IMR-90 (cell line): ENCODE measurements at regions not wholly inside any gene's neighbourhood (a gene's known extent, or its start where the extent isn't known, plus 50 kb on each side); places are given as distances from the start of the nearest gene placed in this dataset.

Experiments
- ATAC-seq: fragments of 200-7000 bp; cut with Tn5 transposase; 2 replicates; pipeline ENCODE4 v1.9.1; 2020; ENCODE audit warnings: low read depth, mild to moderate bottlenecking, moderate library complexity
- BruUV-seq: library from RNA; stranded (reverse); fragments of 400-500 nt; replicated peaks from 2 replicates; lab custom pipeline; 2021; lab: Mats Ljungman, UMichigan
- CTCF ChIA-PET: fragments of 300-600 bp; formaldehyde crosslinking; extraction: SDS; loops from one replicate; lab custom pipeline; 2021; ENCODE audit warnings: antibody characterized with exemption; lab: Yijun Ruan, JAX
- POLR2A ChIA-PET: fragments of 300-600 bp; sonication (Branson Sonifier 250); formaldehyde crosslinking; loops from one replicate; lab custom pipeline; 2022; ENCODE audit warnings: antibody characterized with exemption; ENCODE audit not compliant: unreplicated experiment; lab: Charles Lee
- DNase-seq: peaks from one replicate; pipeline ENCODE4 v3.0.0; 2013
- H2AFZ ChIP-seq: replicated peaks from 2 replicates; pipeline ENCODE3; 2013; ENCODE audit warnings: low read length, mild to moderate bottlenecking; ENCODE audit not compliant: poor library complexity
- H2AK5ac ChIP-seq: 2 replicates; pipeline ENCODE4 v1.6.1; 2013; ENCODE audit warnings: low read depth, low read length, inconsistent platforms
- H2AK9ac ChIP-seq: replicated peaks from 2 replicates; pipeline ENCODE3; 2013; ENCODE audit warnings: mild to moderate bottlenecking, low read depth, low read length, moderate library complexity; ENCODE audit not compliant: poor library complexity
- H2BK120ac ChIP-seq: 2 replicates; pipeline ENCODE4 v1.6.1; 2013; ENCODE audit warnings: low read depth, low read length, inconsistent platforms
- H2BK15ac ChIP-seq: 3 replicates; pipeline ENCODE4 v1.6.1; 2013; ENCODE audit warnings: low read depth, low read length, inconsistent platforms
- H2BK20ac ChIP-seq: 2 replicates; pipeline ENCODE4 v1.6.1; 2013; ENCODE audit warnings: low read depth, mild to moderate bottlenecking, inconsistent platforms, low read length, moderate library complexity
- H2BK5ac ChIP-seq: 2 replicates; pipeline ENCODE4 v1.6.1; 2013; ENCODE audit warnings: mild to moderate bottlenecking, low read depth, low read length, inconsistent platforms; ENCODE audit not compliant: poor library complexity, severe bottlenecking
- H3K14ac ChIP-seq: replicated peaks from 2 replicates; pipeline ENCODE4 v1.6.1; 2013; ENCODE audit warnings: low read depth, low read length, inconsistent platforms
- H3K18ac ChIP-seq: 2 replicates; pipeline ENCODE4 v1.6.1; 2013; ENCODE audit warnings: low read depth, low read length, control low read depth
- H3K23ac ChIP-seq: 2 replicates; pipeline ENCODE4 v1.6.1; 2013; ENCODE audit warnings: low read depth, low read length, inconsistent platforms
- H3K27ac ChIP-seq: 2 replicates; pipeline ENCODE4 v1.5.1; 2013; ENCODE audit warnings: mild to moderate bottlenecking, control low read depth, low read length; ENCODE audit not compliant: insufficient read depth
- H3K27me3 ChIP-seq: 2 replicates; pipeline ENCODE4 v1.6.1; 2013; ENCODE audit warnings: low read length; ENCODE audit not compliant: control insufficient read depth, insufficient read depth
- H3K36me3 ChIP-seq: 2 replicates; pipeline ENCODE4 v1.6.1; 2013; ENCODE audit warnings: low read length, mixed read lengths; ENCODE audit not compliant: control insufficient read depth, insufficient read depth
- H3K4ac ChIP-seq: 2 replicates; pipeline ENCODE4 v1.6.1; 2013; ENCODE audit warnings: low read depth, low read length, inconsistent platforms
- H3K4me1 ChIP-seq: 2 replicates; pipeline ENCODE4 v1.6.1; 2013; ENCODE audit warnings: low read length, mixed read lengths; ENCODE audit not compliant: control insufficient read depth, insufficient read depth
- H3K4me2 ChIP-seq: 2 replicates; pipeline ENCODE4 v1.6.1; 2013; ENCODE audit warnings: low read depth, mild to moderate bottlenecking, control low read depth, low read length, moderate library complexity
- H3K4me3 ChIP-seq: 2 replicates; pipeline ENCODE4 v1.5.1; 2013; ENCODE audit warnings: low read depth, mild to moderate bottlenecking, control low read depth, low read length, moderate library complexity; ENCODE audit not compliant: insufficient read depth
- H3K56ac ChIP-seq: 2 replicates; pipeline ENCODE4 v1.6.1; 2013; ENCODE audit warnings: low read length, inconsistent platforms; ENCODE audit not compliant: insufficient read depth; ENCODE audit errors: extremely low read depth
- H3K79me1 ChIP-seq, 2 experiments: 2 replicates each; pipeline ENCODE4 v1.6.1; 2013; ENCODE audit warnings: low read length in 2 of 2, inconsistent platforms in 1 of 2, low read depth in 1 of 2
- H3K9ac ChIP-seq: 2 replicates; pipeline ENCODE4 v1.6.1; 2013; ENCODE audit warnings: low read depth, low read length, control low read depth
- H3K9me1 ChIP-seq: 2 replicates; pipeline ENCODE4 v1.6.1; 2013; ENCODE audit warnings: low read length, inconsistent platforms; ENCODE audit not compliant: insufficient read depth
- H3K9me3 ChIP-seq: 2 replicates; pipeline ENCODE4 v1.6.1; 2013; ENCODE audit warnings: low read length; ENCODE audit not compliant: control insufficient read depth, insufficient read depth
- H4K20me1 ChIP-seq: 2 replicates; pipeline ENCODE4 v1.6.1; 2013; ENCODE audit warnings: low read length, inconsistent platforms; ENCODE audit not compliant: insufficient read depth
- H4K5ac ChIP-seq: 2 replicates; pipeline ENCODE4 v1.6.1; 2013; ENCODE audit warnings: mild to moderate bottlenecking, low read depth, low read length, control low read depth
- H4K8ac ChIP-seq, 2 experiments: 2 replicates each; pipeline ENCODE4 v1.6.1; 2013; ENCODE audit warnings: low read depth in 2 of 2, low read length in 2 of 2, control low read depth in 1 of 2, inconsistent platforms in 1 of 2
- H4K91ac ChIP-seq: 2 replicates; pipeline ENCODE4 v1.6.1; 2013; ENCODE audit warnings: low read depth, low read length, inconsistent platforms; ENCODE audit not compliant: insufficient read depth
- POLR2A ChIP-seq: IDR thresholded peaks from 2 replicates; pipeline ENCODE4 v1.6.1; 2012; ENCODE audit warnings: mild to moderate bottlenecking, low read depth, low read length
- WGBS, 2 experiments: methylation state at CpG; one replicate each; pipeline versions ENCODE4 v1.1.5 to v1.1.7; 2013; ENCODE audit warnings: missing lambda C conversion rate in 2 of 2; ENCODE audit not compliant: insufficient read length in 1 of 2; ENCODE audit errors: extremely low coverage in 2 of 2; 5-methylcytosine and 5-hydroxymethylcytosine counted together
- dilution Hi-C: fragments of 300-500 bp; cut with HindIII; formaldehyde crosslinking; loops from one replicate; pipeline ENCODE4 v1.14.3; 2018; ENCODE audit warnings: low sequenced_read_pairs; ENCODE audit not compliant: unreplicated experiment
- in situ Hi-C: fragments of 300-500 bp; cut with MboI; formaldehyde crosslinking; loops from 3 replicates; pipeline ENCODE4 v1.14.3; 2019; ENCODE audit warnings: low sequenced_read_pairs, inconsistent platforms, mixed read lengths
- intact Hi-C: fragments of 100-400 bp; cut with micrococcal nuclease; formaldehyde crosslinking; loops from 2 replicates; pipeline ENCODE4 v1.10.0; 2022

- no peaks in the 10 kb centered on the region for H3K9me1 ChIP-seq
- no peak overlapping the region for H2BK120ac ChIP-seq
- H3K14ac ChIP-seq: no peak overlapping the region
- H3K9me3 ChIP-seq: peaks cover 6% of the 10 kb centered on the region; the same call in 1 of the 2 replicates
- no peak overlapping the region for H3K18ac ChIP-seq
- in situ Hi-C loops (no loop called here), dilution Hi-C loops (no loop called here), intact Hi-C loops (no loop called here)
- DNase-seq (no peak), ATAC-seq (no peak)
- no peak overlapping the region for H2BK5ac ChIP-seq
- CTCF ChIA-PET: no interaction called here
- no peak overlapping the region for H3K9ac ChIP-seq
- no peak overlapping the region for H3K27ac ChIP-seq
- no peak overlapping the region for H4K8ac ChIP-seq
- H3K4me1 ChIP-seq: no peaks in the 10 kb centered on the region
- no peak overlapping the region for H2BK15ac ChIP-seq
- POLR2A ChIA-PET: no interaction called here
- no peak for TF ChIP-seq POLR2A
- no CpG with 5 or more reads among the region's 14 CpGs for WGBS, 2 experiments
- H3K36me3 ChIP-seq: no peaks in the 10 kb centered on the region
- no peaks in the 10 kb centered on the region for H3K27me3 ChIP-seq
- H2AK9ac ChIP-seq: no peak overlapping the region
- H4K91ac ChIP-seq: no peak overlapping the region
- H3K4ac ChIP-seq: no peak overlapping the region
- no peaks in the 10 kb centered on the region for H4K20me1 ChIP-seq
- no TSS peak for BruUV-seq
- no peak overlapping the region for H3K4me3 ChIP-seq
- H3K56ac ChIP-seq: no peak overlapping the region
- no peak overlapping the region for H4K5ac ChIP-seq
- no peak overlapping the region for H3K4me2 ChIP-seq
- no peak overlapping the region for H2BK20ac ChIP-seq
- no peak overlapping the region for H2AK5ac ChIP-seq
- H2AFZ ChIP-seq: no peak overlapping the region
- no peaks in the 10 kb centered on the region for H3K79me1 ChIP-seq
- H3K23ac ChIP-seq: no peak overlapping the region
These were observed 116.5 kb upstream of the VSTM2B start for GRCh38 chr19:29409076-29409862.
